CD4-positive, alpha-beta T cell treated with Interleukin-17A for 4 hours (primary cell): ENCODE measurements at regions not wholly inside any gene's neighbourhood (a gene's known extent, or its start where the extent isn't known, plus 50 kb on each side); places are given as distances from the start of the nearest gene placed in this dataset.

Experiments
- DNase-seq: peaks from one replicate; pipeline ENCODE4 v3.0.0-alpha.2; 2020; ENCODE audit warnings: mixed read lengths

DNA sequence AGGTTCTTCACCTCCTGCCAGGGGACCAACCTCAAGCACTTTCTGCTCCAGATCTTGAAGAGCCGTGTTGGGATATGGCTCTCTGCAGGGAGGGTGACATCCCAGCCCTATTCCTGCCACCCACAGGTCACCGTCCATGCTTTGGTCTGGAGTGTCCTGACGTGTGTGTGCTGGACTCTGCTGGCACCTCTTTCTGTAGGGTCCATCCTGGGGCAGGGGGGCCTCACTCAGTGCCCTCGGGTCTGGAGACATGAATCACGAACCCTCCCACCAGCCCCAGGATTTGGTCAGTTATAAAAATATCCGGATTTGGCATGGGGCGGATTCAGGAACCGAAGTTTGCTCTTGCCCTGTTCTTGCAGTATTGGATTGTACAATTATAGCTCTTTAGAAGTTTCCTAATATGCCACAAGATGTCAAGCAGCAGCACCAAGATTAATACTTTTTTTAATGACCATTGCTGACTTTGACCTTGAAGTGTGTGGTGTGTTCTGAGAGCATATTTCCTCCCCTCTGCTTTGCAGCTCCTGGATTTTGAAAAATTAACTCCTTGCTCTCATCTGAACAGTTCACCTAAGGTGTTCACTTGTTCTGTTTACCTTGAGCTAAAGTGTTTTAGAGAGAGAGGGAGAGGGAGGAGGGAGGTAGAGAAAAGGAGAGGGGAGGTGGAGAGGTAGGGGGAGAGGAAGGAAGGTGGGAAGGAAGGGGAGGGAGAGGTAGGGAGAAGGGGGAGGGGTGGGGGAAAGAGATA lies 95.4 kb upstream of the SHH start:
- DNase-seq: no peak

DNA sequence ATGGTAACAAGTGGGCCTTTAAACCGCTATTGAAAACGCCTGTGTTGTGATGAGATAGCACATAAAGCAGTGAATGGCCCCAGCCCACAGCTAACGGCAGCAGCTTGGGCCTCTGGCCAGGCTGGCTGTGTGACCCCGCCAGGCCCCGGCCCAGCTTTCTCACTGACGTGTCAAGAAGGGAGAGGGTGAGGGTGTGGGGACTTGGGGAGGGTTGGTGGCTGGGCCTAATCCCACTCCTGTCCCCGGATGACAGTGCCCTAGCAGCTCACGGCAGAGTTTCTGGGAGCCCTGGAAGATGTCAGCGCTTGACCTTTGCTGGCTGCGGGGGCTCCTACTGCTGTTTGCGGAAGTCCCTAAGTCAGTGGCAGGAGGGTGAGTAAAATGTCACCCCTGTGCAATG lies 88.9 kb upstream of the SHH start:
- DNase-seq: no peak

- DNase-seq: no peak
Measured at GRCh38 chr7:155899596-155899995, 87.3 kb upstream of the SHH start.

GRCh38 chr7:155897758-155898386 lies 85.6 kb upstream of the SHH start:
- no peak for DNase-seq

- no peak for DNase-seq
Measured at GRCh38 chr7:155896531-155897263, 84.4 kb upstream of the SHH start.

DNA sequence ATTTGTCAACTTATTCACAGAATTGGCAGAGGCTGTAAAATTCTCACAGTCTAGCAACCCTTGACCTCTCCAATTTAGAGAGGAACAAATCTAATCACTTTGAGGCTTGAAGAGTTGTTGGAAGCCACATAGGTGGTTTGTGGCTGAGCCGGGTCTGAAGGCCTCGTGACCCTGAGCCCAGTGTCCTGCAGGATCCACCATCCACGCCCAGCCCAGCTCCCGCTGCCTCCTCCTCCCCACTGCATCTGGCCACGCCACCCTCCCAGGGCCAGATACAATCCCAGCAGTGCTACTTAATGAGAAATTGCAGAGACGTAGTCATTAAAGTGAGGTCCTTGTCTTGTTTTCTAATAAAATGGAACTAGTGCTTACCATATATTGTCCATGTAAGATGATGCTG lies 81.4 kb upstream of the SHH start:
- no peak for DNase-seq

DNA sequence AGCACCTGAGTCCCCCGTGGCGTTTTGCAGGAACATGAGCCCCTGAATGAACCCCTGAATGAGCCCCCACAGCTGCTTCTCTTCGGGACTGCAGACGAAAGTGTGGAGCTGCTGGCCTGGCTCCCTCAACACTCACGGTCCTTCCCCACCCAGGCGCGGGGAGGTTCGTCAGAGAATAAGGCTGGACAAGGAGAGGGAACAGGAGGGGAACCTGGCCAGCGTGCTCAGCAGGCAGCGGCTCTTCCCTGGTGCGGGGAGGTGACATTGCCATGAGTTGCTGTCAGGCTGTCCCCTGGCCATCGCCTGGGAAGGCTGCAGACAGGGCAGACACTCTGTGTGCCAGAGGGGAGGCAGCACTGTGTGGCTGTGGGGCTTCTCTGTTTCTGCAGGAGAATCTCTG lies 80.9 kb upstream of the SHH start:
- DNase-seq: no peak

- DNase-seq: no peak
Measured at GRCh38 chr7:155889636-155890511, 77.6 kb upstream of the SHH start.

DNA sequence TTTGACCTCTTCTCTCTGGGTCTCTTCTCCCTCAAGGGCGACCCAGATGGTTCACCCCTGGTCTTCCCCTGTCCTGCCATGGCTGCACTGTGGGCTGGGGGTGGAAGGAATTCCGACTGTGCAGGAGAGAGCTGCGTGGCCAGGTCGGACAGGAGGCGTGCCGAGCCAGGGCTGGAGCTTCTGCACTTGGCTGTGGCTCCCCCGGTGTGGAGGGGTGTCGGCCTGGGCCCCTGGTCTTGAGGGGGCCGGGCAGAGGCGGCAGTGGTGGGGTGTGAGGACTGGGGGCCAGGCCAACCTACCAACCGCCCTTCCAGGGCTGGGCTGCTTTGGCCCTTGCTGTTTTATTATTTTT lies 74.9 kb upstream of the SHH start:
- DNase-seq: no peak

DNA sequence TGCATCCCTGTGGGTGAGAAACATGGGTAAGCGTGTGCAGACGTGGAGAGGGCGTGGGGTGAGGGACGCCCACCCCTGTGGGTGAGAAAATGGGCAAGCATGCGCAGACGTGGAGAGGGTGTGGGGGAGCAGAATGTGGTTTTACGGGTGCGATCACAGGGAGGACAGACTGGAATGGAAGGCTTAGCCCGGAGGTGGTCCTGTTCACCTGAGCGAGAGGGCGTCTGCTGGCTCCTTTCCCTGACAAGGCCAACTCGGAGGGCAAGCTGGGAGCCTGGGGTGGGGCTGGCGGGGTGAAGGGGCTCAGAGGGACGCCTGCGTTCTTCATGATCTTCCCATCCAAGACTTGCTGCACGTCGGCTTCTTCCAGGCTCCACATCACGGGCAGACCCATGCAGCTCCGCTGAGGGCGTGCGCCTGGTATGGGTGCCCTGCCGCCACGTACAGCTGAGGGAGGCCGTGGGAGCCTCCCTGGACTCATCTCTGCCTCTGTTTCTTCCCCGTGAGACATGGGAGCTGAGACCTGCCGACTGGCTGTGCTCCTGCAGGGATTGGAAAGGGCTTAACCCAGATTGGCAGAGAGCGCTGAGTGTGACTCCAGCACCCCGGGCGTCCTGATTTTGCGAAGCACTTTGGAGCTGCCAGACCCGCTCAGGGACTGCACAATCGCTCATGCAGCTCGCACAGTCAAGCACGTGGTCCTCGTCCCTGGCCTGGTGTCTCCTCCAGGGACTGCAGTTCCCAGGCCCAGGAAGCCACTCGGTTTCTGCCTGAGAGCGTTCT lies 74.3 kb upstream of the SHH start:
- no peak for DNase-seq

- DNase-seq: no peak
Measured at GRCh38 chr7:155885167-155886155, 73.2 kb upstream of the SHH start.

DNA sequence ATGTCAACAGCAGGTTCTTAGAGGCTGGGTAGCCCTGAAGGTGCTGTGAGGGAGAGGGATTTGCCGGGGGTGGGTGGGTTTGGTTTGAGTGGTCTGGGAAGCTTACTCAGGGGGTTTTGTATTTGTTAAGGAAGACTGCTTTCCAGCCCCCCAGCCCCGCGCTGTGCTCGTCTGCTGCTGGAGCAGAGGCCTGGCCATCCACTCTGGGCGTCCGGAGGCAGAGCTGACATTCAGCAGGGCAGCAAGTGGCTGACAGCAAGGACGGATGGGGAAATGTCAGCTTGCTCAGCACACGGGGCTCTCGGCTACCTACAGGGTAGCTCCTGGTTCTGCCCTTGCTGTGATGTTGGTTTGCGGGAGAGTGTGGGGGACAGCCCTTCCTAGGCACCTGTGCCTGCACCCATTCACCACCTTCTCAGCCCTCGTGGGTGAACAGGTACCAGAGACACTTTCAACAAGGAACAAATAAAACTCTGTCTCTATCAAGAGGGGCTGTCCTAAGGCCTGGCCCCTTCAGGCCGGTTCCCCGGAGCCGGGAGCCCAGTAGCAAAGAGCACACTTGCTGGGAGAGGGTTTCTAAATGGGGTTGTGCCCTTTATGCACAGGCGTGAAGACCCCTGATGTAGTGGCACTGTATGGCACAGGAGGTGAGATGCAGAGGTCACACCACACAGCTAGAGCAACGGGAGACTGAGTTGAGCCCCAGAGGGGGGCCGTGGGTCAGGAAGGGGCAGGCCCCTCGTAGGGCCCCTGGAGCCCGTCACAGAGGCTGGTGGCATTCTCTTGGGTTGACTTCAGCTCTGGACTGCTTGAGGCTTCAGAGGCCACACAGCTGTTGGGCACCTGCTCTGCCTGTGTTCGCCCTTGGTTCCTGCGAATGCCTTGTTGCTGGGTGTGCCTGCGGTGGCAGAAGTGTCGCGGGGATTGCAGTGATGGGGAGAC lies 72.2 kb upstream of the SHH start:
- DNase-seq: no peak

DNA sequence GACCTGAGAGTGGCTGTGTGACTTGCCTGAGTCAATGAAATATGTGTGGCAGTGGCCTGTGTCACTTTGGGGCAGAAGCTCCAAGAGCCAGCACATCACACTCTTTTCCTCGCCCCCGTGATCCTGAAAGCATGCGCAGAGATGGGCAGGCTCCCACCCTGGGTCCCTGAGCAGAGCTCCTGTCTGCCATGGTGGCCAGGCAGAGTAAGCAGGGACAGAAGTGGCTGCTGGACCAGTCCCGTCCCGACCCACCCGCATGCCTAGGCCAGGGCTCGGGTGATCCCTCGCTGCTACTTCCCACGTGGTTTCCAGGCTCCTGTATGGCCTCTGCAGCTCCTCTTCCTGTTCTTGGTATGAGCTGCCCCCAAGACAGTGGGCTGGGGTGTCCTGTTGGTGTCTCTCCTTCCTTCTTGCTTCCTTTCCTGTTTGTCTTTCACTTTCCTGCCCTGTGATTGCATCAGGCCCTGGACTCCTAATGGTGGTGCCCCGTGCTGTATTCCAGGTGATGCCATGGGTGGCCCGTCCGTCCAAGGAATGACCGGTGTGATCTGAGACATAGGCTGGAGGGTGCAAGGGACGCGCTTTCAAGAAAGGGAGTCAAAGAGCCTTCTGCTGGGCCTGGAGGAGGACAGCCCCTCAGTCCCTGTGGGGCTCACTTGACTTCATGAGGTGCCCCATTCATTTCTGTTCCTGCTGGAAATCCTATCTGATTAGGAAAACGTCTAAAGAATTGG lies 71.4 kb upstream of the SHH start:
- DNase-seq: no peak

GRCh38 chr7:155882596-155882995 lies 70.3 kb upstream of the SHH start:
- DNase-seq: no peak

GRCh38 chr7:155881471-155882350 lies 69.4 kb upstream of the SHH start:
- no peak for DNase-seq

DNA sequence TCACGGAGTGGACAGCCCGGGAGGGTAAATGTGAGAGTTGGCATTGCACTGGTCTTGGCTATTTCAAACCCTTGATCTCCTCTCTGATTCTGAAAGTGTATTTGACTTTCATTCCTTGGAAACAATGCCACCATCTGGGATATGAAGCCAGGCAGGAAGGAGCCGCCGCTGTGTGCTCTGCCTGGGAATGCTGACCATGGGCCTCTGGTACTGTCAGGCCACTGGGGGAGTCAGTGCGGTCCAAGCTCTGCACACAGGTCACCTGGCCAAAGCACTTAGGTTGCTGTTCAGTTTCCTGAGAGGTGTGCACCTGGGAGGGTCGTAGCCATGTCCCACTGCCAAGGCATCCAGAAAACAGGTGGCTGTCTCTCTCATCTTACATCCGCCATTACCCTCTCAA lies 68.5 kb upstream of the SHH start:
- DNase-seq: no peak

DNA sequence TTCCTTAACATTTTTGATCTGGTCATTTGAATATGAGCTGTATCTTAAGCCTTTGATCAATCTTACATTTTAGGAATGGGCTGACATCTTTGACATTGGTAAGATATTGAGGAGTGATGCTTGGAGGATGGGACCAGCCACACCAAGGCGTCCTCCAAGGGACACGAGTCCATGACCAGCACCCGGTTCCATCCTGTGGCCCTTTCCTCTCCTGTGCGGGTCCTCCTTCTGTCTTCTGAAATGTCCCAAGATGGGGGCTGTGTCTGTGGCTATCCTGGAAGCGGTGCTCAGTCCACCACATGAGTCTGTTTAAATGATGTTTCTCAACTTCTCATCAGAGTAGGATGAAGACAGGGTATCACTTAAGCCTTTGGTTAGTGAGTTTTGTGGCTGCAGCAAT lies 67.3 kb upstream of the SHH start:
- no peak for DNase-seq

DNA sequence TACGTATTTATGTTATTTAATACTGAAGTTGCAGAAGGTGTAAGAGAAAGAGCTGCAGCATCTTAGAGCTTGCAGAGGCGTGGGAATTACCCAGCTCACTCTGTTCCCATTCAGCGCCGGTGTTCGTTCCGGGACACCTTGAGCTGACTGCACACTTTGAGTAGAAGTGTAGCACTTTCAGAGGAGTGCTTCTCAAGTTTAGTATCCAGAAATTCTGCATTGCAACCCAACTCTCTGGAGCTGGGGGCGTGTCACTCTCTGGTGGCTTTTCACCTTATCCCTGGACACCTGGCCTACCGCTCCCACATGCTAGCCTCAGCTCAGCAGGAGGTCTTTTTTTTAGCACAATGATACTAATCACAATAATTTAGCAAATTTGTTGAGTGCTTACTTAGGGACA lies 66.4 kb upstream of the SHH start:
- no peak for DNase-seq
